ENCODE measurements at regions not wholly inside any gene's neighbourhood (a gene's known extent, or its start where the extent isn't known, plus 50 kb on each side); places are given as distances from the start of the nearest gene placed in this dataset.

DNA sequence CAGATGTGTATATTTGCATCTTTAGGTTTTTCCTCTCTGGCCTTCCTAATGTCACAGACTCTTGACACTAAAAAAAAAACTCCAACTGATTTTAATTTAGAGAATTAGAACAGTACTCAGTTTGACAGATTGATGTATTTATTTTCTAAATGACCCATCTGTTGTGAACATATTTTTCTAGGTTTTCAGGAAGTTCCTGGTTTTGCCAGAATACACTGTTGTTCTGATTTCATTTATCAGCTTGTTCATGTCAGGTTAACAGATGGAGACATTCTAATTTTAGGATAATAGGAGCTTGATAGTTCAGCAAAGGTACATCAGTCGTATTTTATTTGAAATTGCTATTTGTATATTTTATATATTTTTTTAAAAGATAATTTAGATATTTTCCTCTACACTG, 133.4 kb downstream of the TANC2 start:
- no peak for TF ChIP-seq EZH2 (IDR thresholded peaks at IDR 0.05; ENCODE audit: low read length, unreplicated experiment)
- TF ChIP-seq, protein P1, sequence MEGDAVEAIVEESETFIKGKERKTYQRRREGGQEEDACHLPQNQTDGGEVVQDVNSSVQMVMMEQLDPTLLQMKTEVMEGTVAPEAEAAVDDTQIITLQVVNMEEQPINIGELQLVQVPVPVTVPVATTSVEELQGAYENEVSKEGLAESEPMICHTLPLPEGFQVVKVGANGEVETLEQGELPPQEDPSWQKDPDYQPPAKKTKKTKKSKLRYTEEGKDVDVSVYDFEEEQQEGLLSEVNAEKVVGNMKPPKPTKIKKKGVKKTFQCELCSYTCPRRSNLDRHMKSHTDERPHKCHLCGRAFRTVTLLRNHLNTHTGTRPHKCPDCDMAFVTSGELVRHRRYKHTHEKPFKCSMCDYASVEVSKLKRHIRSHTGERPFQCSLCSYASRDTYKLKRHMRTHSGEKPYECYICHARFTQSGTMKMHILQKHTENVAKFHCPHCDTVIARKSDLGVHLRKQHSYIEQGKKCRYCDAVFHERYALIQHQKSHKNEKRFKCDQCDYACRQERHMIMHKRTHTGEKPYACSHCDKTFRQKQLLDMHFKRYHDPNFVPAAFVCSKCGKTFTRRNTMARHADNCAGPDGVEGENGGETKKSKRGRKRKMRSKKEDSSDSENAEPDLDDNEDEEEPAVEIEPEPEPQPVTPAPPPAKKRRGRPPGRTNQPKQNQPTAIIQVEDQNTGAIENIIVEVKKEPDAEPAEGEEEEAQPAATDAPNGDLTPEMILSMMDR (conservative IDR thresholded peaks at IDR 0.05; ENCODE audit: low read depth, low read length): no peak
- TF ChIP-seq EZH2phosphoT487 (IDR thresholded peaks at IDR 0.05; ENCODE audit: borderline replicate concordance, low read length): no peak

Data from PC-3 (cell line).